Naive thymus-derived CD4-positive, alpha-beta T cell (primary cell): ENCODE measurements at regions not wholly inside any gene's neighbourhood (a gene's known extent, or its start where the extent isn't known, plus 50 kb on each side); places are given as distances from the start of the nearest gene placed in this dataset.

Experiments used
- ATAC-seq: fragments of 150-1000 bp; cut with Tn5 transposase; 2 replicates; pipeline ENCODE4 v1.10.0; 2021; ENCODE audit warnings: mild to moderate bottlenecking, moderate library complexity
- CTCF ChIA-PET: fragments of 350-600 bp; sonication (Branson Sonifier 250); formaldehyde crosslinking; loops from one replicate; lab custom pipeline; 2021; ENCODE audit warnings: antibody characterized with exemption; lab: Charles Lee
- POLR2A ChIA-PET: fragments of 350-600 bp; sonication (Branson Sonifier 250); formaldehyde crosslinking; loops from one replicate; lab custom pipeline; 2021; ENCODE audit warnings: antibody characterized with exemption, inconsistent platforms; lab: Charles Lee
- DNase-seq, 9 donors: peaks; one replicate each; pipeline versions ENCODE4 v3.0.0 to v3.0.0-alpha.2; 2020 to 2022; ENCODE audit warnings: mixed read lengths in 1 of 9
- H3K27ac ChIP-seq: one replicate; pipeline ENCODE4 v1.7.0; 2013; ENCODE audit warnings: mild to moderate bottlenecking, low read depth, low read length, moderate library complexity
- H3K27me3 ChIP-seq, 2 donors: one replicate each; pipeline ENCODE4 v1.7.0; 2013; ENCODE audit warnings: low read length in 2 of 2, mild to moderate bottlenecking in 2 of 2, moderate library complexity in 2 of 2; ENCODE audit not compliant: control insufficient read depth in 2 of 2, insufficient read depth in 2 of 2
- H3K36me3 ChIP-seq, 3 experiments: 1 replicate in 2 of 3; 2 replicates in 1 of 3; pipeline ENCODE4 v1.7.0; 2013; ENCODE audit warnings: low read length in 3 of 3, mild to moderate bottlenecking in 3 of 3, moderate library complexity in 1 of 3; ENCODE audit not compliant: insufficient read depth in 3 of 3, control insufficient read depth in 2 of 3
- H3K4me1 ChIP-seq, 2 donors: one replicate each; pipeline ENCODE4 v1.7.0; 2013; ENCODE audit warnings: low read length in 2 of 2, mild to moderate bottlenecking in 2 of 2, moderate library complexity in 1 of 2; ENCODE audit not compliant: control insufficient read depth in 2 of 2, insufficient read depth in 2 of 2
- H3K4me3 ChIP-seq: 2 replicates; pipeline ENCODE4 v1.7.0; 2013; ENCODE audit warnings: mild to moderate bottlenecking, low read length
- H3K9me3 ChIP-seq, 3 experiments: 1 replicate in 2 of 3; 2 replicates in 1 of 3; pipeline ENCODE4 v1.7.0; 2013; ENCODE audit warnings: low read length in 3 of 3; ENCODE audit not compliant: control insufficient read depth in 2 of 3
- H3K27ac Mint-ChIP-seq, 9 donors: one replicate each; pipeline ENCODE4 v1.8.0; 2020 to 2022; ENCODE audit warnings: mixed read lengths in 9 of 9, mild to moderate bottlenecking in 8 of 9, moderate library complexity in 5 of 9, inconsistent platforms in 2 of 9
- H3K27me3 Mint-ChIP-seq, 5 donors: one replicate each; pipeline ENCODE4 v1.8.0; 2021 to 2022; ENCODE audit warnings: mixed read lengths in 5 of 5, mild to moderate bottlenecking in 1 of 5
- H3K36me3 Mint-ChIP-seq, 5 donors: one replicate each; pipeline ENCODE4 v1.8.0; 2020 to 2022; ENCODE audit warnings: mixed read lengths in 5 of 5, mild to moderate bottlenecking in 3 of 5, inconsistent platforms in 1 of 5
- H3K4me1 Mint-ChIP-seq, 7 donors: one replicate each; pipeline ENCODE4 v1.8.0; 2020 to 2022; ENCODE audit warnings: mixed read lengths in 7 of 7, mild to moderate bottlenecking in 3 of 7, inconsistent platforms in 1 of 7
- H3K4me3 Mint-ChIP-seq, 10 donors: one replicate each; pipeline ENCODE4 v1.8.0; 2020 to 2022; ENCODE audit warnings: mild to moderate bottlenecking in 10 of 10, mixed read lengths in 10 of 10, moderate library complexity in 6 of 10, inconsistent platforms in 2 of 10
- H3K9me3 Mint-ChIP-seq, 11 donors: one replicate each; pipeline ENCODE4 v1.8.0; 2020 to 2022; ENCODE audit warnings: mixed read lengths in 11 of 11, mild to moderate bottlenecking in 4 of 11, inconsistent platforms in 1 of 11, moderate library complexity in 1 of 11
- intact Hi-C, 2 donors: fragments of 100-400 bp; cut with micrococcal nuclease; formaldehyde crosslinking; loops; one replicate each; pipeline ENCODE4 v1.15.1; 2023

DNA sequence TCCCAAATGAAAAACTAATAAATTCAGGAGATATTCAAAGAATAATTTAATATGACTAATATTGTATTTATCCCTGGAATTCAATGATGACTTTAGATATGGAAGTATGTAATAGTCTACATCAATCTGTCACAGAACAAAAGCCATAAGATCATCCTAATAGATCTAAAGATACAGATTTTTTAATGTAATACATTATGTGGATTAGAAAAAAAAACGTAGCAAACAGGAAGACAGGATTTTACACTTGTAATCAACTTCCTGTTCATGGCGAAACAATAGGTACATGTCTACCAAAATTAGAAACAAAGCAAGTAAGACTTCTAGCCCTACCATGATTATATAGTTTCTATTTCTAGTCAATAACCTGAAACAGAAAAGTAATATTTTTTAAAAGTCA lies 192.2 kb downstream of the TTC32 start:
- DNase-seq = no peak
- H3K4me3 ChIP-seq = no peak overlapping the region
- no peak for ATAC-seq
- H3K4me1 ChIP-seq = no peaks in the 10 kb centered on the region
- POLR2A ChIA-PET = no interaction called here
- peaks cover 0 to 9% (median 0%) of the 10 kb centered on the region in 5 donors for H3K36me3 Mint-ChIP-seq
- H3K9me3 Mint-ChIP-seq = peaks cover 0 to 9% (median 4%) of the 10 kb centered on the region in 11 donors
- peaks cover 0 to 24% (median 9%) of the 10 kb centered on the region in 5 donors for H3K27me3 Mint-ChIP-seq
- H3K4me1 Mint-ChIP-seq = peaks cover 0 to 3% (median 0%) of the 10 kb centered on the region in 7 donors
- no peaks in the 10 kb centered on the region for H3K36me3 ChIP-seq
- no peak overlapping the region for H3K27ac ChIP-seq
- H3K27me3 ChIP-seq = no peaks in the 10 kb centered on the region
- H3K4me3 Mint-ChIP-seq = no peak overlapping the region
- intact Hi-C loops = no loop called here
- no peaks in the 10 kb centered on the region for H3K9me3 ChIP-seq
- CTCF ChIA-PET = no interaction called here
- no peak overlapping the region for H3K27ac Mint-ChIP-seq

DNA sequence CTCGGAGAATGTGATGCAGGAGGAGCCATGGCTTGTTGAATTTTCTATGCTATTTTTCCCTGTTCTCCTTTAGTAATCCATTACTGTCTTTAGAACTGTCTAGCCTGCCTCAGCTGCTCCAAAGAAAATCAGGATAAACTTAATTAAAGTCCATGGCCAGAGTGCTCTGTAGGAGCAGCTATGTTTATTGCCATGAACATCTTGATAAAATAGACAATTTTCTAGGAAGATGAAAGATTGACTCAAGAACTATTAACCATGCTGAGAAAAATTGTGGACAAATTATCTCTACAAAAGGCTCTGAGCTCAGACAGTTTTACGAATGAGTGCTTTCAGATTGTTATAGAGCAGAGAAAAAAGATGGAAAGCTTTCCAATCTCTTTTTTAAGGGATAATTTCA lies 193.0 kb downstream of the TTC32 start:
- Histone ChIP-seq H3K27me3 (no peaks in the 10 kb centered on the region), H3K9me3 (no peaks in the 10 kb centered on the region), H3K4me1 (no peaks in the 10 kb centered on the region), H3K27ac (no peak overlapping the region), H3K36me3 (no peaks in the 10 kb centered on the region), H3K4me3 (no peak overlapping the region)
- peaks cover 0 to 7% (median 0%) of the 10 kb centered on the region in 5 donors for H3K36me3 Mint-ChIP-seq
- POLR2A ChIA-PET = no interaction called here
- no peak overlapping the region for H3K4me3 Mint-ChIP-seq
- H3K9me3 Mint-ChIP-seq = peaks cover 0 to 9% (median 4%) of the 10 kb centered on the region in 11 donors
- CTCF ChIA-PET = no interaction called here
- ATAC-seq = no peak
- intact Hi-C loops = no loop called here
- H3K27me3 Mint-ChIP-seq = peaks cover 0 to 23% (median 9%) of the 10 kb centered on the region in 5 donors
- H3K27ac Mint-ChIP-seq = no peak overlapping the region
- DNase-seq = no peak
- H3K4me1 Mint-ChIP-seq = peaks cover 0 to 3% (median 0%) of the 10 kb centered on the region in 7 donors

DNA sequence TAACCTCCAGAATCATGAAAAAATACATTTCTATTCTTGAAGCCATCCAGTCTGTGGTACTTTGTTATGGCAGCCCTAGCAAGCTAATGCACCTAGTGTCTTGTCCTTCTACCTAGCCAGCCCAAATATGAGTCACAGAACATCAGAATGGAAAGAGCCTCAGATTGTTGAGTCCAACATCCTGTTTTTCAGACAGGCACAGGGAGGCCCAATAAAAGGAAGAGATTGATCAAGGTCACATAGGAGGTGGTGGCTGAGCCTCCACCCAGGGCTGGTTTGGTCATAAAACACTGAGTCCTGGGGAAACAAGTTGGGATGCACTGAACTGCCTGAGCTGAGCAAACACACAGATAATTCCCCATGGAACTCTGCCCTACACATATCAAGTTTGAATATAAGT lies 195.5 kb downstream of the TTC32 start:
- Mint-ChIP-seq H3K9me3 (peaks cover 0 to 1% (median 0%) of the 10 kb centered on the region in 11 donors), H3K36me3 (peaks cover 0 to under 1% (median 0%) of the 10 kb centered on the region in 5 donors), H3K4me1 (peaks cover 0 to under 1% (median 0%) of the 10 kb centered on the region in 7 donors), H3K27ac (no peak overlapping the region), H3K27me3 (peaks cover 0 to 18% (median 10%) of the 10 kb centered on the region in 5 donors), H3K4me3 (no peak overlapping the region)
- Histone ChIP-seq H3K4me3 (no peak overlapping the region), H3K27ac (no peak overlapping the region), H3K36me3 (no peaks in the 10 kb centered on the region), H3K27me3 (no peaks in the 10 kb centered on the region), H3K9me3 (no peaks in the 10 kb centered on the region), H3K4me1 (no peaks in the 10 kb centered on the region)
- ChIA-PET POLR2A (no interaction called here), CTCF (no interaction called here)
- no peak for DNase-seq
- no peak for ATAC-seq
- intact Hi-C loops = no loop called here

DNA sequence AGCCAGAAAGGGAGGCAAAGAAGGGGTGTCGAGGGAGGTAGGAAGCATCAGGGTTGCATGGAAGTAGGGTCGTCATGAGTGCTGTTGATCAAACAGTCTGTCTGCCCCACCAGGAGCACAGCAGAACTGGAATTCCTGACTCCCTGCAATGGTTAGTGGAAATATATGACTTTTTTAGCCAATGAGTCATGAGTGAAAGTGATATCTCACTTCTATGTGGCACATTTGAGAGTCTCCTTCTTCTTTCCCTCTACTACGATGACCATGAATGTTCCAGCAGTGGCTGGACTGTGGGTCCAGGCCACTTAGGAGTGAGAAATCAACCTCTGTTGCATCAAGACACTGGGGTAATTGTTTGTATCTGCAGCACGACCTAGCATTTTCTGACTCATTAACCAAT lies 199.5 kb downstream of the TTC32 start:
- no peak for ATAC-seq
- Histone ChIP-seq H3K4me1 (no peaks in the 10 kb centered on the region), H3K4me3 (no peak overlapping the region), H3K9me3 (no peaks in the 10 kb centered on the region), H3K27me3 (no peaks in the 10 kb centered on the region), H3K27ac (no peak overlapping the region), H3K36me3 (no peaks in the 10 kb centered on the region)
- no peak overlapping the region for H3K27ac Mint-ChIP-seq
- intact Hi-C loops = no loop called here
- peaks cover 0 to 5% (median 0%) of the 10 kb centered on the region in 5 donors for H3K36me3 Mint-ChIP-seq
- ChIA-PET POLR2A (no interaction called here), CTCF (no interaction called here)
- no peaks in the 10 kb centered on the region for H3K4me1 Mint-ChIP-seq
- no peak for DNase-seq
- no peak overlapping the region for H3K4me3 Mint-ChIP-seq
- peaks cover 0 to 18% (median 7%) of the 10 kb centered on the region in 5 donors for H3K27me3 Mint-ChIP-seq
- peaks cover 0 to 9% (median 3%) of the 10 kb centered on the region in 11 donors for H3K9me3 Mint-ChIP-seq

DNA sequence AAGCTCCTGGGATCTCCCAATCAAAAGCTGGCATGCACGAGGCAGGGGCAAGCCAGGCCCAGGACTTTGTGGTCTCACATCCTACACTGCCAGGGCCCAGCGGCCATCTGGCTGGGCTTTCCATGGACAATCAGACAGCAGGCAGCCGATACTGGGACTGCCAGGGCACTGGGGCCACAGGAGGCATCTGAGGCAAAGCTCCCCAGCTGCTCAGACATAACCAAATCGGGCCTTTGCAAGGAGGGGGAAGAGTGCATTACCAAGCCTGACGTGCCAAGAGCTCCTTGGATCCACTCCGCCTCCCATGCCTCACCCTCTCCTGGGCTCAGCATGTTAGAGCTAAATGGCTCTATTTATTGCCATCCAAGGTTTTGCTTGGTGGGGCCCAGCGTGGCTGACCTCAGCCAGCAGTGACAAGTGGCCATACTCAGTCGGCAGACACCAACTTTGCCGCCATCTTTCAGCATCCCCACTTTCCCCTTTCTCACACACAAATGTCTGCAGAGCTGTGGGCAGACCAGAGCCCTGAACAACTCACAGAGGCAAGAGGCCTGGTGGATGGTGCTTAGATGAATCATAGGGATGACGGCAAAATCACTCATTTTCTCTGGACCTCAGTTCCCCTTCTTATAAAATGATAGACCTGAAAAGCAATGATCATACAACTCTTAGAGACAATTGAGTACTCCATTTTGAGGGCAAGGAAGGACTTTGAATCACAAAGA lies 200.8 kb downstream of the TTC32 start:
- H3K9me3 Mint-ChIP-seq = peaks cover 0 to 15% (median 3%) of the 10 kb centered on the region in 11 donors

DNA sequence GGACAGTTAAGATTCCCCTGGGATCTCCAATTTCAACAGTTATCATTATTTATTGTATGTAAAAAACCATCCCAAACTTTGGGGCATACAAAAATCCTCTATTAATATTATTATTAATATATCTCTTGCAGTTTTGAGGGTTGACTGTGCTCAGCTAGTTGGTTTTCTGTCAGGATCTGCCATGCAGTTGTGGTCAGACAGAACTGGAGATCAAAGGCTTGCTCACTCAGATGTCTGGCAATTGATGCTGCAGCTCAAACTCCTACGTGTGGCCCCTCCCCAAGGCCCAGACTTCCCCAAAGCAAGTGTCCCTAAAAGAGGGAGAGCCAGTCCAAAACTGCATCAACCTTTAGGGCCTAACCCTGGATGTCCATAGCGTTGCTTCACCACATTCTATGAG lies 204.7 kb downstream of the TTC32 start:
- Mint-ChIP-seq H3K4me3 (no peak overlapping the region), H3K27me3 (peaks cover 0 to 20% (median 9%) of the 10 kb centered on the region in 5 donors), H3K36me3 (peaks cover 0 to 5% (median 0%) of the 10 kb centered on the region in 5 donors), H3K9me3 (peaks cover 0 to 17% (median 7%) of the 10 kb centered on the region in 11 donors), H3K4me1 (no peaks in the 10 kb centered on the region), H3K27ac (no peak overlapping the region)
- Histone ChIP-seq H3K36me3 (no peaks in the 10 kb centered on the region), H3K27ac (no peak overlapping the region), H3K4me1 (no peaks in the 10 kb centered on the region), H3K27me3 (no peaks in the 10 kb centered on the region), H3K4me3 (no peak overlapping the region), H3K9me3 (no peaks in the 10 kb centered on the region)
- intact Hi-C loops = no loop called here
- POLR2A ChIA-PET = no interaction called here
- DNase-seq (no peak), ATAC-seq (no peak)
- CTCF ChIA-PET = no interaction called here

More for the DNA sequence above, 200.8 kb downstream of the TTC32 start:
- intact Hi-C loops = no loop called here
- ATAC-seq (no peak), DNase-seq (no peak)
- no peaks in the 10 kb centered on the region for H3K27me3 ChIP-seq
- H3K27ac ChIP-seq = no peak overlapping the region
- Mint-ChIP-seq H3K27me3 (peaks cover 0 to 13% (median 7%) of the 10 kb centered on the region in 5 donors), H3K4me3 (no peak overlapping the region), H3K27ac (no peak overlapping the region), H3K36me3 (peaks cover 0 to 5% (median 0%) of the 10 kb centered on the region in 5 donors), H3K4me1 (no peaks in the 10 kb centered on the region)
- H3K9me3 ChIP-seq = no peaks in the 10 kb centered on the region
- ChIA-PET CTCF (no interaction called here), POLR2A (no interaction called here)
- no peaks in the 10 kb centered on the region for H3K36me3 ChIP-seq
- H3K4me1 ChIP-seq = no peaks in the 10 kb centered on the region
- H3K4me3 ChIP-seq = no peak overlapping the region

DNA sequence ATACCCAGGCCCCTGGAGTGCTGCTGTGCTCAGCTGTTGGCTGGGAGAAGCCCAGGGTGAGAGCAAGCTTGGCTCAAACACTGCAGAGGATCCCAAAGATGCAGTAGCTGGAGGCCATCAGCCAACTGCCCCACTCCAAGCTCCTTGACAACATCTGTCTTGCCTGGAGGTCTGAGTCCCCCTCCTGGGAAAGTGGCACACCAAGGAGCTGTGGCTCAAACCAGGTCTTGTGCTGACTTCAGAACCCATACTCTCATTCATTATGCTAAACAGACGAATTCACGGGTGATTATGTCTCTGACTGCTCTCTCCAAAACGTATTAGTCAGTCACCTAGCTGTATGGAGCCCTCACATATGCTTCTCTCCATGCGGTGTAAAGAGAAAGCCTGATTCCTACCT lies 206.1 kb downstream of the TTC32 start:
- H3K27ac ChIP-seq = no peak overlapping the region
- intact Hi-C loops = no loop called here
- peaks cover 0 to 17% (median 7%) of the 10 kb centered on the region in 11 donors for H3K9me3 Mint-ChIP-seq
- no peaks in the 10 kb centered on the region for H3K4me1 ChIP-seq
- H3K36me3 Mint-ChIP-seq = peaks cover 0 to 5% (median 0%) of the 10 kb centered on the region in 5 donors
- DNase-seq = no peak
- no peaks in the 10 kb centered on the region for H3K4me1 Mint-ChIP-seq
- H3K27me3 Mint-ChIP-seq = peaks cover 0 to 29% (median 9%) of the 10 kb centered on the region in 5 donors
- no peak overlapping the region for H3K4me3 ChIP-seq
- ChIA-PET POLR2A (no interaction called here), CTCF (no interaction called here)
- no peaks in the 10 kb centered on the region for H3K36me3 ChIP-seq
- H3K27ac Mint-ChIP-seq = no peak overlapping the region
- H3K27me3 ChIP-seq = no peaks in the 10 kb centered on the region
- no peak overlapping the region for H3K4me3 Mint-ChIP-seq
- no peak for ATAC-seq
- H3K9me3 ChIP-seq = no peaks in the 10 kb centered on the region
